ENCODE measurements at regions not wholly inside any gene's neighbourhood (a gene's known extent, or its start where the extent isn't known, plus 50 kb on each side); places are given as distances from the start of the nearest gene placed in this dataset.

DNA sequence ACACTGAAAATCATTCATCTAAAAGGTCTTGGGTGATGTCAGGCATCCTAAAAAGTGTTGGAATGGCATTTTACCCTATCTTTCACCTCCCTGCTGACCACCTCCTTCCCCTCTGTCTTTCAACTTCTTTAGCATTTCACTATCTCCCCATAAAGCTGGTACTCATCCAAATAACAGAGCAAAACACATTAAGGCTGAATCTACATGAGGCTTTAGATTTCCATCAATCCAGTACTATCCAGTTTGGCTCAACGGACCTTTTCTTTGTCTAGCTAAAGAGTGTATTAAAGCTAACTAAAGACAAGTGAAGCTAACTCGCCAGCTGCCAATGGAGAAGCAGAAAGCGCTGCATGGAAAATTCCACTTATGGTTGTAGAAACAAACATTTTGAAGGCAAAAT is 122.5 kb upstream of the NCKAP5 start:
- Histone ChIP-seq H3K4me1 (ENCODE audit: control insufficient read depth, insufficient read depth, low read length) (no peaks in the 10 kb centered on the region), H3K27ac (ENCODE audit: low read length) (no peak overlapping the region), H3K9me3 (ENCODE audit: control insufficient read depth, low read length) (no peaks in the 10 kb centered on the region), H3K27me3 (ENCODE audit: control insufficient read depth, insufficient read depth) (no peaks in the 10 kb centered on the region), H3K4me3 (ENCODE audit: low read length) (no peak overlapping the region)
- DNase-seq = no peak
- intact Hi-C loops (cut with DNase I) = no loop called here
- ATAC-seq = no peak
- WGBS = 80% methylated on average over 3 of the region's 3 CpGs

- Histone ChIP-seq H3K9me3 (ENCODE audit: control insufficient read depth, low read length) (no peaks in the 10 kb centered on the region), H3K27me3 (ENCODE audit: control insufficient read depth, insufficient read depth) (no peaks in the 10 kb centered on the region), H3K4me1 (ENCODE audit: control insufficient read depth, insufficient read depth, low read length) (no peaks in the 10 kb centered on the region), H3K27ac (ENCODE audit: low read length) (no peak overlapping the region), H3K4me3 (ENCODE audit: low read length) (no peak overlapping the region)
- no peak for ATAC-seq
- intact Hi-C loops (cut with DNase I) = no loop called here
- WGBS = 63% methylated on average over 2 of the region's 2 CpGs
- no peak for DNase-seq
Measured at GRCh38 chr2:133691336-133691735, 123.1 kb upstream of the NCKAP5 start.

GRCh38 chr2:133705287-133705686 is 137.0 kb upstream of the NCKAP5 start:
- Histone ChIP-seq H3K27ac (ENCODE audit: low read length) (no peak overlapping the region), H3K4me1 (ENCODE audit: control insufficient read depth, insufficient read depth, low read length) (no peaks in the 10 kb centered on the region), H3K9me3 (ENCODE audit: control insufficient read depth, low read length) (no peaks in the 10 kb centered on the region), H3K4me3 (ENCODE audit: low read length) (no peak overlapping the region), H3K27me3 (ENCODE audit: control insufficient read depth, insufficient read depth) (no peaks in the 10 kb centered on the region)
- intact Hi-C loops (cut with DNase I) = no loop called here
- WGBS = 55% methylated on average over 1 of the region's 1 CpG
- ATAC-seq = no peak
- DNase-seq = no peak

GRCh38 chr2:133710613-133711012 is 142.3 kb upstream of the NCKAP5 start:
- Histone ChIP-seq H3K27me3 (ENCODE audit: control insufficient read depth, insufficient read depth) (no peaks in the 10 kb centered on the region), H3K9me3 (ENCODE audit: control insufficient read depth, low read length) (no peaks in the 10 kb centered on the region), H3K27ac (ENCODE audit: low read length) (no peak overlapping the region), H3K4me3 (ENCODE audit: low read length) (no peak overlapping the region), H3K4me1 (ENCODE audit: control insufficient read depth, insufficient read depth, low read length) (no peaks in the 10 kb centered on the region)
- 90% methylated on average over 3 of the region's 3 CpGs for WGBS
- intact Hi-C loops (cut with DNase I) = no loop called here
- ATAC-seq = no peak
- no peak for DNase-seq

- no peaks in the 10 kb centered on the region for H3K27me3 ChIP-seq (ENCODE audit: control insufficient read depth, insufficient read depth)
- no peaks in the 10 kb centered on the region for H3K9me3 ChIP-seq (ENCODE audit: control insufficient read depth, low read length)
- H3K27ac ChIP-seq (ENCODE audit: low read length) = no peak overlapping the region
- ATAC-seq = no peak
- DNase-seq = no peak
- intact Hi-C loops (cut with DNase I) = no loop called here
- no peaks in the 10 kb centered on the region for H3K4me1 ChIP-seq (ENCODE audit: control insufficient read depth, insufficient read depth, low read length)
- WGBS = 61% methylated on average over 6 of the region's 6 CpGs
- H3K4me3 ChIP-seq (ENCODE audit: low read length) = no peak overlapping the region
Measured at GRCh38 chr2:133711201-133711600, 142.9 kb upstream of the NCKAP5 start.

DNA sequence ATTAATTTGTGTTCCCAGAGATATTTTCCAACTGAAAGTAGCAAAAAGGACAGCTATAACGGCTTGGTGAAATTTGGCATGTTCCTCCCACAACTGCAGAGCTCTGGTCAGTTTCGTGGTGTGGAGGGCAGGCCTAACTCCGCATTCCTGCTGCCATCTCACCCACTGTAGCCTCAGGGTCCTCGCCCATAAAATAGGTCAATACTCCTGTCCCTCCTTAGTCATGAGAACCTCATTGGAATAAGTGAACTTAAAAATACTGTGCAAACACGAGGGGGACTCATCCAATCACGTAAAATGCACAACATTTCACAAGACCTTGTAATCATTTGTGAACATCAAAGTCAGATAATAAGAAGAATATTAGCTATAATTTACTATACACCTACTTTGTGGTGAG is 143.5 kb upstream of the NCKAP5 start:
- ATAC-seq (no peak), DNase-seq (no peak)
- H3K4me3 ChIP-seq (ENCODE audit: low read length) = no peak overlapping the region
- H3K9me3 ChIP-seq (ENCODE audit: control insufficient read depth, low read length) = no peaks in the 10 kb centered on the region
- WGBS = 87% methylated on average over 6 of the region's 6 CpGs
- no peaks in the 10 kb centered on the region for H3K4me1 ChIP-seq (ENCODE audit: control insufficient read depth, insufficient read depth, low read length)
- intact Hi-C loops (cut with DNase I) = no loop called here
- no peak overlapping the region for H3K27ac ChIP-seq (ENCODE audit: low read length)
- H3K27me3 ChIP-seq (ENCODE audit: control insufficient read depth, insufficient read depth) = no peaks in the 10 kb centered on the region

DNA sequence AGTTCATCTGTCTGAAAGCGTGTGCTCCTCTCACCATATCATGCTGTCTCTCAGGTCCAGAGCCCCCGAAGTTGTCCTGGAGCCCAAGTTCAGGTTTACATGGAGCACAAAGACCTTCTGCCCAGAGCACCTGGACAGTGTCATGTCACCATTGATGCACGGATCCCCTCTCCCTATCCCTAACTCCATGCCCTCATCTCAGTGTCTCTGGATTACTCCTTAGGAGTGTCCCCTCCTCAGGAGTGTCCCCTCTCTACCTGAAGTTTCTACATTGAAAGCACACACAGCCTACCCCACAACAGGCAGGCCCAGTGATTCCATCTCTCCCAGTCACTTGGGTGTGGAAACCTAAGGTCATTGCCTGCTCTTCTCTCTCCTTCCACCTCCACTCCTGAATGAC is 144.1 kb upstream of the NCKAP5 start:
- no peak overlapping the region for H3K4me3 ChIP-seq (ENCODE audit: low read length)
- 93% methylated on average over 3 of the region's 3 CpGs for WGBS
- intact Hi-C loops (cut with DNase I) = no loop called here
- ATAC-seq = peak in 1 of 2 donors; percentile 19
- no peak overlapping the region for H3K27ac ChIP-seq (ENCODE audit: low read length)
- DNase-seq = no peak
- H3K9me3 ChIP-seq (ENCODE audit: control insufficient read depth, low read length) = no peaks in the 10 kb centered on the region
- no peaks in the 10 kb centered on the region for H3K27me3 ChIP-seq (ENCODE audit: control insufficient read depth, insufficient read depth)
- no peaks in the 10 kb centered on the region for H3K4me1 ChIP-seq (ENCODE audit: control insufficient read depth, insufficient read depth, low read length)

DNA sequence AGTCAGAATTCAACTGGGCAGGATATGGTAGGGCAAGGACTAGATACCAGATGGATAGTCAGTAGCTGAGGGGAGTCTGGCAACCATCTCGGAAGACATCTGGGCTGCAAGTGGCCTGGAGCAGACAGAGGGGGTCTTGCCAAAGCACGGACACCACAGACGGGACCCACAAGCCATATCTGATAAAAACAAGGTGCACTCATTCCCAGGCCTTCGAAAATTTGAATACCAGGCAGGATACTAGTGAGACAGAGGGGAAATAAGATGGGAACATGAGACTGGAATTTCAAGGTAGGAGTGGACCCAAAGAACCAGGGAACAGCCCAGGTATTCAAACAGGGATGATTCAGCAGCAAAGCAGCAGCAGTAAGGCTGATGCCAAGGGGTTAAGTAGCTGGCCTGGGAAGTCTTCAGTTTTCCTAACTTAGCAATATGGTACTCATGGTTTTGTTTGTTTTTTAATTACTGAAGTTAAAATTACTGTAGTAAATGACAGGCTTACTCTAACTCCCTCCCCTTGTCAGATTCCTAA is 144.9 kb upstream of the NCKAP5 start:
- no peak for DNase-seq
- Histone ChIP-seq H3K4me1 (ENCODE audit: control insufficient read depth, insufficient read depth, low read length) (no peaks in the 10 kb centered on the region), H3K27ac (ENCODE audit: low read length) (no peak overlapping the region), H3K4me3 (ENCODE audit: low read length) (no peak overlapping the region), H3K27me3 (ENCODE audit: control insufficient read depth, insufficient read depth) (no peaks in the 10 kb centered on the region), H3K9me3 (ENCODE audit: control insufficient read depth, low read length) (no peaks in the 10 kb centered on the region)
- WGBS = 80% methylated on average over 4 of the region's 4 CpGs
- intact Hi-C loops (cut with DNase I) = no loop called here
- ATAC-seq = no peak

DNA sequence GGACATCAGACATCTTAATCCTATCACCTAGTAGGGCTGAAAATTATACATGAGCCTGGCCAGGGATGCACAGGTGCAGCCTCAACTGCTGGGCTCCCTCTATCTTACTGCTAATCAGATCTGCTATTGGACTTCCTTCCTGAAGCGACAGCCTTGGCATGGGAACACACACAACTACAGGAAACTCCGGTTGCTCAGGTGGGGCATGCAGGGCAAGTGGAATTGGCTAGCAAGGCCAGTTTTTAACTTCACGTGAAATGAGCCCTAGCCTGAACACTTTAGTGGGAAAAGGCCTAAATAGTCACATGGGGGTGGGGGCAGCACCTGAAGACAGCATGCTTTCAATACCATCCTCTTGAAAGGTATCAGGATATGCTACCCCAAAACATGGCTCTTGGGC is 147.9 kb upstream of the NCKAP5 start:
- Histone ChIP-seq H3K9me3 (ENCODE audit: control insufficient read depth, low read length) (no peaks in the 10 kb centered on the region), H3K4me1 (ENCODE audit: control insufficient read depth, insufficient read depth, low read length) (no peaks in the 10 kb centered on the region), H3K4me3 (ENCODE audit: low read length) (no peak overlapping the region), H3K27ac (ENCODE audit: low read length) (no peak overlapping the region), H3K27me3 (ENCODE audit: control insufficient read depth, insufficient read depth) (no peaks in the 10 kb centered on the region)
- intact Hi-C loops (cut with DNase I) = no loop called here
- DNase-seq (no peak), ATAC-seq (no peak)
- WGBS = 69% methylated on average over 3 of the region's 3 CpGs

DNA sequence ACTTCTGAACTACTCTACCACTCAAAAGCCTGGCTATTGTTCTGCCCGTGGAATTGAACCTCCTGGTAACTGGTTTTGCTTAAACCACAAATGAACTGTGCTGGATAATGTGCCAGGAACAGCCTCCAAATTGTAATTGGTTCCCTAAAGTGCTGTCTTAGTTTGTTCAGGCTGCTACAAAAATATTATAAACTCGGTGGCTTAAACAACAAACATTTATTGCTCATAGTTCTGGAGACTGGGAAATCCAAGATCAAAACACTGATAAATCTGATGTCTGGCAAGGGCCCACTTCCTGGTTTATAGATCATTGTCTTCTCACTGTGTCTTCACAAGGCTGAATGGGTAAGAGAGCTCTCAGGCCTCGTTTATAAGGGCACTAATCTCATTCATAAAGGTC is 149.2 kb upstream of the NCKAP5 start:
- DNase-seq (no peak), ATAC-seq (no peak)
- 61% methylated on average over 3 of the region's 3 CpGs for WGBS
- H3K9me3 ChIP-seq (ENCODE audit: control insufficient read depth, low read length) = no peaks in the 10 kb centered on the region
- intact Hi-C loops (cut with DNase I) = no loop called here
- no peaks in the 10 kb centered on the region for H3K27me3 ChIP-seq (ENCODE audit: control insufficient read depth, insufficient read depth)
- H3K4me3 ChIP-seq (ENCODE audit: low read length) = no peak overlapping the region
- H3K4me1 ChIP-seq (ENCODE audit: control insufficient read depth, insufficient read depth, low read length) = no peaks in the 10 kb centered on the region
- no peak overlapping the region for H3K27ac ChIP-seq (ENCODE audit: low read length)

- H3K27me3 ChIP-seq (ENCODE audit: control insufficient read depth, insufficient read depth) = no peaks in the 10 kb centered on the region
- no peaks in the 10 kb centered on the region for H3K4me1 ChIP-seq (ENCODE audit: control insufficient read depth, insufficient read depth, low read length)
- intact Hi-C loops (cut with DNase I) = no loop called here
- no peak overlapping the region for H3K4me3 ChIP-seq (ENCODE audit: low read length)
- peak; percentile 62 to 77 (median 74) for DNase-seq
- ATAC-seq = peak; percentile 95
- 33% methylated on average over 7 of the region's 7 CpGs for WGBS
- H3K27ac ChIP-seq (ENCODE audit: low read length) = no peak overlapping the region
- H3K9me3 ChIP-seq (ENCODE audit: control insufficient read depth, low read length) = no peaks in the 10 kb centered on the region
Measured at GRCh38 chr2:133718688-133719201, 150.5 kb upstream of the NCKAP5 start.

GRCh38 chr2:133720429-133720828 is 152.2 kb upstream of the NCKAP5 start:
- WGBS = 93% methylated on average over 2 of the region's 2 CpGs
- H3K27ac ChIP-seq (ENCODE audit: low read length) = no peak overlapping the region

More at GRCh38 chr2:133720429-133720828, 152.2 kb upstream of the NCKAP5 start:
- no peaks in the 10 kb centered on the region for H3K27me3 ChIP-seq (ENCODE audit: control insufficient read depth, insufficient read depth)
- intact Hi-C loops (cut with DNase I) = no loop called here
- no peak overlapping the region for H3K4me3 ChIP-seq (ENCODE audit: low read length)
- no peaks in the 10 kb centered on the region for H3K4me1 ChIP-seq (ENCODE audit: control insufficient read depth, insufficient read depth, low read length)
- ATAC-seq (no peak), DNase-seq (no peak)
- no peaks in the 10 kb centered on the region for H3K9me3 ChIP-seq (ENCODE audit: control insufficient read depth, low read length)

Measured in right cardiac atrium (tissue), 5 donors.